Sigmoid colon (tissue), 6 donors: ENCODE measurements at regions not wholly inside any gene's neighbourhood (a gene's known extent, or its start where the extent isn't known, plus 50 kb on each side); places are given as distances from the start of the nearest gene placed in this dataset.
A peak's percentile ranks its signal among the peaks of the same experiment; 100 is the strongest.
"Not testable (repeated sequence)": the region's sequence is repeated elsewhere in the genome, so short reads cannot be mapped to it uniquely, and the experiment has no call there.

Experiments used
- DNase-seq: peaks from one replicate; pipeline ENCODE4 v3.0.0-alpha.2; 2019
- H3K27ac ChIP-seq, 4 donors: fragments of 200-600 bp; sonication (generic); one replicate each; pipeline ENCODE4 v1.5.1; 2016 to 2019; ENCODE audit warnings: mild to moderate bottlenecking in 1 of 4
- H3K27me3 ChIP-seq, 3 donors: fragments of 200-600 bp; sonication (generic); one replicate each; pipeline ENCODE4 v1.5.1; 2019; ENCODE audit warnings: mild to moderate bottlenecking in 1 of 3
- H3K36me3 ChIP-seq, 4 donors: fragments of 200-600 bp; sonication (generic); one replicate each; pipeline ENCODE4 v1.5.1; 2016 to 2019
- H3K4me1 ChIP-seq, 4 donors: fragments of 200-600 bp; sonication (generic); one replicate each; pipeline ENCODE4 v1.5.1; 2017 to 2019
- H3K4me3 ChIP-seq, 4 donors: fragments of 200-600 bp; sonication (generic); one replicate each; pipeline ENCODE4 v1.5.1; 2017 to 2019; ENCODE audit warnings: mild to moderate bottlenecking in 2 of 4, moderate library complexity in 1 of 4
- H3K9me3 ChIP-seq, 4 donors: fragments of 200-600 bp in 3 of 4; sonication (generic) in 3 of 4; one replicate each; pipeline versions ENCODE4 v1.5.1 to v1.6.1; 2013 to 2019
- CTCF ChIP-seq, 4 experiments: fragments of 450-650 bp in 3 of 4; fragments of 200-600 bp in 1 of 4; IDR thresholded peaks; one replicate each; pipeline ENCODE4 v1.5.1; 2016 to 2019; ENCODE audit warnings: antibody characterized with exemption in 4 of 4, mild to moderate bottlenecking in 3 of 4, moderate library complexity in 2 of 4
- EP300 ChIP-seq, 4 donors: sonication (generic); formaldehyde crosslinking; IDR thresholded peaks; one replicate each; pipeline ENCODE4 v1.6.1; 2017; ENCODE audit warnings: antibody characterized with exemption in 4 of 4
- POLR2A ChIP-seq, 2 donors: fragments of 450-650 bp; IDR thresholded peaks; one replicate each; pipeline ENCODE4 v1.6.1; 2016; ENCODE audit warnings: antibody characterized with exemption in 2 of 2, mild to moderate bottlenecking in 2 of 2, moderate library complexity in 2 of 2
- POLR2AphosphoS5 ChIP-seq, 4 donors: sonication (generic); formaldehyde crosslinking; IDR thresholded peaks; one replicate each; pipeline ENCODE4 v1.6.1; 2017; ENCODE audit warnings: antibody characterized with exemption in 4 of 4
- WGBS, 2 donors: extraction: QIAGEN DNeasy Blood & Tissue Kit; methylation state at CpG; one replicate each; pipeline ENCODE4 v1.1.7; 2013; 5-methylcytosine and 5-hydroxymethylcytosine counted together
- intact Hi-C: fragments of 100-400 bp; cut with DNase I; formaldehyde crosslinking; loops from one replicate; pipeline ENCODE4 v1.15.1; 2023
- donor health status: healthy with polysubstance abuse.
- donor health status: healthy.

DNA sequence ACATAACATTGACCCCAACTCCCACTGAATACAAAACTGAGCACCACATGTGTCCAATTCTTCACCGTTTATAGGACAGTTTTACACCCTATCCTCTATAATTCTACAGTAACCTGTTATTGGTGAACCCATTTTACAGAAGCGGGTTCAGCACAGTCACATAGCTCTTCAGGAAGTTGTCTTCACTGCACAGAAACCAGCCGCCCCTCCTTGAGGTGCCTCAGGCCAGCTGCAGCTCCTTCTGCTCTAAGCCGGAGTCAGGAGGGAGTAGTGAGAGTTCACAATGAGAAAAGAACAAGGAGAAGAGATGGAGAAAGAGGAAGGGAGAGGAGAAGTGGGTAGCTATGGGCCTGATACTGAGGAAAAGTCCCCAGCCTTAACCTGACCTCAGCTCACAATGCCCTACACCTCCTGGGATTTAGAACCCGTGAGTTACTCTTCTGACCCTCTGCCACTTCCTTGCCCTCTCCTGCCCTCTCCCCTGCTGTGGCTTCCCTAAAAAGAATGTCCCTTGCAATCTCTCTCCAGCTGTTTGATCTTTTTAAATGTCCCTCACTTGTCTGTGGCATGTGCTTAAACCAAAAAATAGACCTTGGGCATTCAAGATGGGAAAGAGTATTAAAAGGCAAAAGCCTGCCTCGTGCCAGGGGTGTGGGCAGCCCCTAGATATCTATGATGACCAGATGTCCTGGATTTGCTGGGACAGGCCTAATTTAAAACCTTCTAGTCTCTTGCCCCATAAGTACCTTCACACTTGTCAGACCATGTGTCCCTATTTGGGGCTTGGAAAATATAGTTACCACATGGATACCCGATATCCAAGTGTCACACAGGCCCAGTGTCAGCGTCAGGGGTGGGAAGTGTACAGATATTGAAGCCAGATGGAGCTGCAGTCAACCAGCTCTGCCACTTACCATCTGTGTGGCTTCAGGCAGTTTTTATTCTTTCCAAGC lies 71.3 kb upstream of the HES1 start:
- H3K27ac ChIP-seq = no peak overlapping the region
- TF ChIP-seq CTCF (IDR thresholded peaks at IDR 0.05) (no peak), POLR2AphosphoS5 (IDR thresholded peaks at IDR 0.05) (no peak), POLR2A (IDR thresholded peaks at IDR 0.05) (no peak), EP300 (IDR thresholded peaks at IDR 0.05) (no peak)
- intact Hi-C loops = no loop called here
- no peak overlapping the region for H3K4me3 ChIP-seq
- no peaks in the 10 kb centered on the region for H3K36me3 ChIP-seq
- H3K4me1 ChIP-seq = no peaks in the 10 kb centered on the region
- H3K9me3 ChIP-seq = no peaks in the 10 kb centered on the region
- 84 to 91% methylated on average over 8 of the region's 8 CpGs for WGBS, 2 donors
- no peaks in the 10 kb centered on the region for H3K27me3 ChIP-seq
- DNase-seq = no peak

DNA sequence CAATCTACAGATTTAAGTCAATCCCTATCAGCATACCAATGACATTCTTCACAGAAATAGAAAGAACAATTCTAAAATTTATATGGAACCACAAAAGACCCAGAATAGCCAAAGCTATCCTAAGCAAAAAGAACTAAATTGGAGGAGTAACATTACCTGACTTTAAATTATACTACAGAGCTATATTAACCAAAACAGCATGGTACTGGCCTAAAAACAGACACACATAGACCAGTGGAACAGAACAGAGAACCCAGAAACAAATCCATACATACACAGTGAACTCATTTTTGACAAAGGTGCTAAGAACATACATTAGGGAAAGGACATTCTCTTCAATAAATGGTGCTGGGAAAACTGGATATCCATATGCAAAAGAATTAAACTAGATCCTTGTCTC lies 68.6 kb upstream of the HES1 start:
- peaks cover 0 to 18% (median 16%) of the 10 kb centered on the region in 4 donors for H3K4me1 ChIP-seq

DNA sequence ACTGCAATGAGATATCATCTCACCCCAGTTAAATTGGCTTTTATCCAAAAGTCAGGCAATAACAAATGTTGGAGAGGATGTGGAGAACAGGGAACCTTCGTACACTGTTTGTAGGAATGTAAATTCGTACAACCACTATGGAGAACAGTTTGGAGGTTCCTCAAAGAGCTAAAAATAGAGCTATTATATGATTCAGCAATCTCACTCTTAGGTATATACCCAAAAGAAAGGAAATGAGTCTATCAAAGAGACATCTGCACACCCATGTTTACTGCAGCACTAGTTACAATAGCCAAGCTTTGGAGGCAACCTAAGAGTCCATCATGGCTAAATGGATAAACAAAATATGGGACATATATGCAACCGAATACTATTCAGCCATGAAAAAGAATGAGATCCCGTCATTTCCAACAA lies 68.0 kb upstream of the HES1 start:
- H3K27me3 ChIP-seq = no peaks in the 10 kb centered on the region
- H3K4me1 ChIP-seq = peaks cover 0 to 18% (median 16%) of the 10 kb centered on the region in 4 donors
- no peaks in the 10 kb centered on the region for H3K9me3 ChIP-seq
- WGBS, 2 donors = 53 to 69% methylated on average over 4 of the region's 4 CpGs
- H3K27ac ChIP-seq = no peak overlapping the region
- H3K4me3 ChIP-seq = no peak overlapping the region
- intact Hi-C loops = no loop called here
- H3K36me3 ChIP-seq = no peaks in the 10 kb centered on the region
- TF ChIP-seq POLR2AphosphoS5 (IDR thresholded peaks at IDR 0.05) (no peak), POLR2A (IDR thresholded peaks at IDR 0.05) (no peak), CTCF (IDR thresholded peaks at IDR 0.05) (no peak), EP300 (IDR thresholded peaks at IDR 0.05) (no peak)
- no peak for DNase-seq

More for the DNA sequence above, 68.6 kb upstream of the HES1 start:
- H3K4me3 ChIP-seq, DNase-seq, H3K27ac ChIP-seq, intact Hi-C loops, H3K27me3 ChIP-seq, H3K9me3 ChIP-seq, H3K36me3 ChIP-seq: not testable (repeated sequence)

DNA sequence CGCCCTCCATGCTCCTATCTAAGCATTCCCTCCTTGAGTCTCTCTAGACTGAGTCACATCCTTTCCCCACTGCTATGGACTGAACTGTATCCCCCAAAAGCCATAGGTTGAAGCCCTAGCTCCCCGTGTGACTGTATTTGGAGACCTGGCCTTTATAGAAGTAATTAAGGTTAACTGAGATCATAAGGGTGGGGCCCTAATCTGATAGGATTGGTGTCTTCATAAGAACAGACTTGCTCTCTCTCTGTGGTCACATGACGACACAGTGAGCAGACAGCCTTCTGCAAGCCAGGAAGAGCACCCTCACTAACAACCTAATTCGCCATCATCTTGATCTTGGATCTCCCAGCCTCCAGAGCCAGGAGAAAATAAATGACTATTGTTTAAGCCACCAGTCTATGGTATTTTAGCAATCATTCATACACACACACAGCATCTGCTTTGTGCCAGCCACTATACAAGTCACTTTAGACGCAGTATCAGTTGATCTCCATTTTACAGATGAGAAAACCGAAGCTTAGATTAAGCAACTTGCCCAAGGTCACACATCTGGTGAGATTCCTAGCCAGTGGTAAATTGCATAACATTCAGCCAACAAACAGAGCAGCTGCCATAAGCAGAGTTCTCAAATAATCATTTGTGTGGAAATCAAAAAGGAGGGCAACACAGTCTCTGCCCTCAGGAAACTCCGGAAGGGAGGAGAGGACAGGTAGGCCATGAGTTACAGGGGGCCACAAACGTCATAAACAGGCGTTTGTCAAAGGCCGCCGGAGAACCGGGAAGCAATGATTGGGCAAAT lies 66.3 kb upstream of the HES1 start:
- H3K4me1 ChIP-seq = peaks cover 0 to 18% (median 16%) of the 10 kb centered on the region in 4 donors
- H3K27me3 ChIP-seq = no peaks in the 10 kb centered on the region
- intact Hi-C loops = loop anchor here (2.0 to 5.0 kb wide), 5 partner anchors 65 to 287 kb away; no protein-coding TSS in a partner anchor
- 84 to 92% methylated on average over 12 of the region's 12 CpGs for WGBS, 2 donors
- no peak overlapping the region for H3K4me3 ChIP-seq
- no peak for DNase-seq
- no peaks in the 10 kb centered on the region for H3K36me3 ChIP-seq
- TF ChIP-seq POLR2AphosphoS5 (IDR thresholded peaks at IDR 0.05) (no peak), EP300 (IDR thresholded peaks at IDR 0.05) (no peak), POLR2A (IDR thresholded peaks at IDR 0.05) (no peak), CTCF (IDR thresholded peaks at IDR 0.05) (no peak)
- no peaks in the 10 kb centered on the region for H3K9me3 ChIP-seq
- H3K27ac ChIP-seq = peak overlapping the region in 3 of 4 donors; percentile 81 to 85 (median 82)

GRCh38 chr3:194070220-194070633 lies 65.7 kb upstream of the HES1 start:
- TF ChIP-seq POLR2AphosphoS5 (IDR thresholded peaks at IDR 0.05) (no peak), CTCF (IDR thresholded peaks at IDR 0.05) (no peak), POLR2A (IDR thresholded peaks at IDR 0.05) (no peak), EP300 (IDR thresholded peaks at IDR 0.05) (no peak)
- H3K4me3 ChIP-seq = peak overlapping the region; percentile 37 to 64 (median 56)
- H3K27ac ChIP-seq = peak overlapping the region; percentile 80 to 85 (median 82)
- H3K4me1 ChIP-seq = peaks cover 0 to 18% (median 16%) of the 10 kb centered on the region in 4 donors
- WGBS, 2 donors = 75 to 78% methylated on average over 15 of the region's 15 CpGs
- no peaks in the 10 kb centered on the region for H3K27me3 ChIP-seq
- no peak for DNase-seq
- no peaks in the 10 kb centered on the region for H3K9me3 ChIP-seq
- intact Hi-C loops = loop anchor here (2.0 to 5.0 kb wide), 5 partner anchors 65 to 288 kb away; no protein-coding TSS in a partner anchor
- H3K36me3 ChIP-seq = no peaks in the 10 kb centered on the region
